Muscle layer of colon (tissue), 2 donors: ENCODE measurements at regions not wholly inside any gene's neighbourhood (a gene's known extent, or its start where the extent isn't known, plus 50 kb on each side); places are given as distances from the start of the nearest gene placed in this dataset.
"Not testable (repeated sequence)": the region's sequence is repeated elsewhere in the genome, so short reads cannot be mapped to it uniquely, and the experiment has no call there.

Experiments used
- H3K27ac ChIP-seq: one replicate; pipeline ENCODE4 v1.7.0; 2013; ENCODE audit warnings: low read depth, mild to moderate bottlenecking, low read length, moderate library complexity
- H3K27me3 ChIP-seq, 2 donors: one replicate each; pipeline ENCODE4 v1.7.0; 2013; ENCODE audit warnings: low read length in 2 of 2, mild to moderate bottlenecking in 2 of 2; ENCODE audit not compliant: insufficient read depth in 2 of 2, control insufficient read depth in 1 of 2
- H3K36me3 ChIP-seq: one replicate; pipeline ENCODE4 v1.7.0; 2013; ENCODE audit warnings: mild to moderate bottlenecking, low read length; ENCODE audit not compliant: insufficient read depth
- H3K4me1 ChIP-seq: one replicate; pipeline ENCODE4 v1.7.0; 2013; ENCODE audit warnings: mild to moderate bottlenecking, low read length; ENCODE audit not compliant: insufficient read depth
- H3K4me3 ChIP-seq, 2 donors: one replicate each; pipeline ENCODE4 v1.7.0; 2013; ENCODE audit warnings: low read length in 2 of 2, low read depth in 1 of 2, mild to moderate bottlenecking in 1 of 2, moderate library complexity in 1 of 2
- H3K9ac ChIP-seq: one replicate; pipeline ENCODE4 v1.7.0; 2013; ENCODE audit warnings: low read length
- H3K9me3 ChIP-seq: one replicate; pipeline ENCODE4 v1.7.0; 2013; ENCODE audit warnings: mild to moderate bottlenecking, low read length
- donor health status: abdominal sarcoma.
- donor health status: Adenocarcinoma of cecum.

DNA sequence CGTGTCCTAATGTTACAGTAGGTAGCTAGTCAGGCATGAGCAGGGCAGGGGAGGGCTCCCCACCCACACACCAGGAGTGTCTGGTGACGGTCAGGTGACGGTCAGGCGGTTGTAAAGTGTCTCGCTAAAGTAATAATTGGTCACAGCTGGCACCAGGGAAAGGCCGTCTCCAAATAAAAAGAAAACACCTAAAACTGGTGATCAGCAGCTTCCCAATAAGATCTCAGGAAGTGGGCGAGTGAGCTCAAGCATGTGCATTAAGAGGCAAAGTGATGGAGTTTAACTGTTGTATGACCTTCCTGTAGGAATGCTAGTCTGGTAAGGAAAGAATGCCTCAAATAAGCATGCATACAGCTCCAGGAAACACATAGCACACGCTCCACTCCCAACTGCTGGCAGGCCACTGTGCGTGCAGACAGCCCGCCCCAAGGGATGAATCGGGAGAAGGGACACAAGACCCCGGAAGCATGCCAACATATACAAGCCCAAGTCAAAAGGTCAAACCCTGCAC lies 177.1 kb downstream of the RNF144A start:
- Histone ChIP-seq H3K4me1 (peaks cover 6% of the 10 kb centered on the region), H3K36me3 (no peaks in the 10 kb centered on the region), H3K4me3 (no peak overlapping the region), H3K27ac (no peak overlapping the region), H3K27me3 (no peaks in the 10 kb centered on the region), H3K9ac (no peak overlapping the region), H3K9me3 (no peaks in the 10 kb centered on the region)

- Histone ChIP-seq H3K9me3 (no peaks in the 10 kb centered on the region), H3K27ac (no peak overlapping the region), H3K4me3 (peak overlapping the region in 1 of 2 donors; percentile 33), H3K36me3 (no peaks in the 10 kb centered on the region), H3K27me3 (no peaks in the 10 kb centered on the region), H3K9ac (no peak overlapping the region), H3K4me1 (peaks cover 6% of the 10 kb centered on the region)
Measured at GRCh38 chr2:7096726-7097352, 179.6 kb downstream of the RNF144A start.

- Histone ChIP-seq H3K9me3 (no peaks in the 10 kb centered on the region), H3K27ac (no peak overlapping the region), H3K9ac (no peak overlapping the region), H3K4me3 (peak overlapping the region in 1 of 2 donors; percentile 33), H3K36me3 (no peaks in the 10 kb centered on the region), H3K4me1 (peaks cover 6% of the 10 kb centered on the region), H3K27me3 (no peaks in the 10 kb centered on the region)
Measured at GRCh38 chr2:7097353-7097895, 180.2 kb downstream of the RNF144A start.

GRCh38 chr2:7098816-7099215 lies 181.6 kb downstream of the RNF144A start:
- no peaks in the 10 kb centered on the region for H3K9me3 ChIP-seq
- peaks cover 6% of the 10 kb centered on the region for H3K4me1 ChIP-seq
- no peak overlapping the region for H3K4me3 ChIP-seq
- H3K9ac ChIP-seq: no peak overlapping the region
- no peak overlapping the region for H3K27ac ChIP-seq
- H3K27me3 ChIP-seq: no peaks in the 10 kb centered on the region
- H3K36me3 ChIP-seq: no peaks in the 10 kb centered on the region

- not testable (repeated sequence) for H3K4me1 ChIP-seq, H3K9me3 ChIP-seq, H3K36me3 ChIP-seq, H3K27ac ChIP-seq, H3K9ac ChIP-seq, H3K27me3 ChIP-seq, H3K4me3 ChIP-seq
Measured at GRCh38 chr2:7099687-7100086, 182.5 kb downstream of the RNF144A start.

- Histone ChIP-seq H3K36me3 (no peaks in the 10 kb centered on the region), H3K4me1 (no peaks in the 10 kb centered on the region), H3K9me3 (no peaks in the 10 kb centered on the region), H3K27ac (no peak overlapping the region), H3K27me3 (no peaks in the 10 kb centered on the region), H3K4me3 (no peak overlapping the region), H3K9ac (no peak overlapping the region)
Measured at GRCh38 chr2:7102826-7103225, 185.6 kb downstream of the RNF144A start.

DNA sequence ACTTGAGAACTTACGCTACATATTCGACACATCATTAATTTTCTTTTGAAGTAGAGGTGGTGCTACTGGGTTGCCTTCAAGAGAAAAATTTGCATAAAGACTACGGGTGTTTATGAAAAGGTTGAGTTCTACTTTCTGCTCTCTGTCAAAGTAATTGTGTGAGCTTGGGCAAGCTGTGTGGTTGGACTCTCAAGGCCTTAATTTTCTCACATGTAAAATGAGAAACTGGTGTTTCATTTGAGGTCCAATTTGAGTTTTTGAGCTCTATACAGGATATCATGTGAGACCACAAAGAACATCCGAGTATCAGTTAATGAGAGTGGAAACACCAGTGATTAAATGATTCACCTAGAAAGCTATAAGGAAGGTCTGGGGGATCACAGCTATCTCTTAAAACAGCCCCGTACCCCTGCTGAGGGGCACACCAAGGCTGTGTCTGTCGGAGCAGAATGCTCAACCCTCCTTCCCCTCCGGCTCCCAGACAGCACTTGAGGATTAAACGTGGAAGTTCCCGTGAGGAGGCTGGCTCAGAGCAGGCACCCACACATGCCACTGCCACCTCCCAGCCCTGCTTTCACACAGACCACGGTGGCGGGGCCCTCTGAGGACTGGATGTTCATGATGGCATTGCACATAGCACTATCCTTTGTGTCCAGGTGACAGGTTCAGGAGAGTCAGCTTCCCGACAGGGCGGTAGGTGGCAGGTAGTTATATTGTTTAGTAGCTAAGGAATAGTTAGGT lies 191.8 kb downstream of the RNF144A start:
- H3K27ac ChIP-seq: no peak overlapping the region
- no peaks in the 10 kb centered on the region for H3K9me3 ChIP-seq
- no peak overlapping the region for H3K9ac ChIP-seq
- H3K36me3 ChIP-seq: no peaks in the 10 kb centered on the region
- H3K27me3 ChIP-seq: no peaks in the 10 kb centered on the region
- H3K4me3 ChIP-seq: no peak overlapping the region
- no peaks in the 10 kb centered on the region for H3K4me1 ChIP-seq

DNA sequence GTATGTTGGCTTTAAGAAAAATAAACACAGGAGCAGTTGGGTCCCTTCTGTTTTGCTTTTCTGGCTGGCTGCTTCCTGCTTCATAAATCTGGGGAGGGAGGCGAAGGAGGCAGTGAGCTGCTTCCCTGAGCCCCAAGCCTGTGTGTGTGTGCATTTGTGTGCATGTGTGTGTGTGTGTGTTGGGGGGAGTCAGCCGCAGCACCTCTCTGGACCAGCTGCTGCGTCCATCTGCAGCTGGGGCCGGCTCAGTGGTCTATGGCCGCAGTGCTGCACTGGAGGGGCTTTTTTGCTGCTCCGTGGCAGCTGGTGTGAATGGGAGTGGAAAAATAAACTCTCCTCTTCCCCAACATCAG lies 192.3 kb downstream of the RNF144A start:
- H3K4me3 ChIP-seq: no peak overlapping the region
- no peaks in the 10 kb centered on the region for H3K4me1 ChIP-seq
- no peaks in the 10 kb centered on the region for H3K27me3 ChIP-seq
- no peak overlapping the region for H3K9ac ChIP-seq
- no peaks in the 10 kb centered on the region for H3K36me3 ChIP-seq
- H3K9me3 ChIP-seq: no peaks in the 10 kb centered on the region
- H3K27ac ChIP-seq: no peak overlapping the region

DNA sequence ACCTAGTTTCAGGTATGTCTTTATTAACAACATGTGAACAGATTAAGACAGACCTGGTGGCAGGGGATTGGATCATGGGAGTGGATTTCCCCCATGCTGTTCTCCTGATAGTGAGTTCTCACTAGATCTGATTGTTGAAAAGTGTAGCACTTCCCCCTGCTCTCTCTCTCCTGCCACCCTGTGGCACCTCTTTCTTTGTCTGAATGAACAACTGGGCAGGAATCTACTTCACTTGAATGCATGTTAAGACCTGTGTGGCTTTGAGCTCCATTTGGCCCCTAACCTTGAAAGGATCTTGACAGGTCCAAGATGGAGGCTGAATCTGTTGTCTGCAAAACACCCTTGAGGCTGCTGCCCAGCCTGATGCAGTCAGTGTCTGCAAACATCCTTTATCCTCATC lies 194.4 kb downstream of the RNF144A start:
- H3K36me3 ChIP-seq: no peaks in the 10 kb centered on the region
- H3K27me3 ChIP-seq: no peaks in the 10 kb centered on the region
- no peaks in the 10 kb centered on the region for H3K4me1 ChIP-seq
- H3K9me3 ChIP-seq: no peaks in the 10 kb centered on the region
- no peak overlapping the region for H3K27ac ChIP-seq
- H3K9ac ChIP-seq: no peak overlapping the region
- H3K4me3 ChIP-seq: no peak overlapping the region

- H3K27ac ChIP-seq: no peak overlapping the region
- H3K4me1 ChIP-seq: no peaks in the 10 kb centered on the region
- no peaks in the 10 kb centered on the region for H3K36me3 ChIP-seq
- H3K27me3 ChIP-seq: no peaks in the 10 kb centered on the region
- no peak overlapping the region for H3K4me3 ChIP-seq
- H3K9me3 ChIP-seq: no peaks in the 10 kb centered on the region
- H3K9ac ChIP-seq: no peak overlapping the region
Measured at GRCh38 chr2:7115364-7115763, 198.2 kb downstream of the RNF144A start.

GRCh38 chr2:7115906-7116305 lies 198.7 kb downstream of the RNF144A start:
- no peak overlapping the region for H3K9ac ChIP-seq

More at GRCh38 chr2:7115906-7116305, 198.7 kb downstream of the RNF144A start:
- Histone ChIP-seq H3K27ac (no peak overlapping the region), H3K4me3 (no peak overlapping the region), H3K36me3 (no peaks in the 10 kb centered on the region), H3K4me1 (no peaks in the 10 kb centered on the region), H3K9me3 (no peaks in the 10 kb centered on the region), H3K27me3 (no peaks in the 10 kb centered on the region)
